ENCODE measurements at regions not wholly inside any gene's neighbourhood (a gene's known extent, or its start where the extent isn't known, plus 50 kb on each side); places are given as distances from the start of the nearest gene placed in this dataset.

DNA sequence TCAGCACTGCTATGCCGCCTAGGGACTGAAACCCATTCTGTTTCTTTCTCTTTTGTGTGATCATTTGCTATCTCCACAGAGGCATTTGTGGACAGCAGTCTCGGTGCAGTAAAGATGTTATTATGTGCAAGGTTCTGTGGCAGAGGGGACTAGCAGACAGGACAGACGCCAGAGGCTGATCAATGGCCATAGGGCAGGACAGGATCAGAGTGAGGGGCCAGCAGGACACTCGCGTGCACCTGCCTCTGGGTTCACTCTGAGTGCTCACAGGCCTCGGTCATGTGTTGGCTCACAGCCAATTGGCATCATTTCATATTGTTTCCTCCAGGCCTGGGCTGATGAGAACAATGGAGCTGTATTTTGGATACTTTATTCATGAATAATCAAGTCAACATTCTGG, 212.6 kb downstream of the TGFB2 start:
- DNase-seq, result no peak
- Mint-ChIP-seq H3K9me3 (peaks cover 0 to 8% (median 0%) of the 10 kb centered on the region in 7 donors), H3K27me3 (ENCODE audit: low read depth in 3 of 3) (no peaks in the 10 kb centered on the region), H3K27ac (no peak overlapping the region), H3K4me3 (no peak overlapping the region), H3K4me1 (no peaks in the 10 kb centered on the region), H3K36me3 (no peaks in the 10 kb centered on the region)
- H3K9me3 ChIP-seq (replicated peaks in 1 of 2; ENCODE audit: control insufficient read depth in 1 of 2, insufficient read depth in 1 of 2, low read length in 2 of 2), result no peaks in the 10 kb centered on the region
- no peaks in the 10 kb centered on the region for H3K79me2 ChIP-seq (ENCODE audit: insufficient read depth, low read length)
- no peak overlapping the region for H3K4me3 ChIP-seq (replicated peaks in 1 of 3; ENCODE audit: low read depth in 2 of 3, low read length in 3 of 3)
- H3K36me3 ChIP-seq (replicated peaks in 1 of 2; ENCODE audit: control insufficient read depth in 1 of 2, insufficient read depth in 2 of 2, low read length in 2 of 2), result no peaks in the 10 kb centered on the region
- intact Hi-C loops (cut with micrococcal nuclease), result no loop called here
- no peaks in the 10 kb centered on the region for H4K20me1 ChIP-seq (ENCODE audit: insufficient read depth, low read length)
- 88% methylated on average over 4 of the region's 6 CpGs for WGBS (ENCODE audit: insufficient coverage)
- no peak overlapping the region for H2AFZ ChIP-seq (ENCODE audit: insufficient read depth, low read depth, low read length, poor library complexity, severe bottlenecking)
- no peak overlapping the region for H3K27ac ChIP-seq (ENCODE audit: low read depth in 1 of 2, low read length in 2 of 2)
- H3K9ac ChIP-seq (ENCODE audit: insufficient read depth, low read length, poor library complexity, severe bottlenecking), result no peak overlapping the region
- TF ChIP-seq, protein P1, sequence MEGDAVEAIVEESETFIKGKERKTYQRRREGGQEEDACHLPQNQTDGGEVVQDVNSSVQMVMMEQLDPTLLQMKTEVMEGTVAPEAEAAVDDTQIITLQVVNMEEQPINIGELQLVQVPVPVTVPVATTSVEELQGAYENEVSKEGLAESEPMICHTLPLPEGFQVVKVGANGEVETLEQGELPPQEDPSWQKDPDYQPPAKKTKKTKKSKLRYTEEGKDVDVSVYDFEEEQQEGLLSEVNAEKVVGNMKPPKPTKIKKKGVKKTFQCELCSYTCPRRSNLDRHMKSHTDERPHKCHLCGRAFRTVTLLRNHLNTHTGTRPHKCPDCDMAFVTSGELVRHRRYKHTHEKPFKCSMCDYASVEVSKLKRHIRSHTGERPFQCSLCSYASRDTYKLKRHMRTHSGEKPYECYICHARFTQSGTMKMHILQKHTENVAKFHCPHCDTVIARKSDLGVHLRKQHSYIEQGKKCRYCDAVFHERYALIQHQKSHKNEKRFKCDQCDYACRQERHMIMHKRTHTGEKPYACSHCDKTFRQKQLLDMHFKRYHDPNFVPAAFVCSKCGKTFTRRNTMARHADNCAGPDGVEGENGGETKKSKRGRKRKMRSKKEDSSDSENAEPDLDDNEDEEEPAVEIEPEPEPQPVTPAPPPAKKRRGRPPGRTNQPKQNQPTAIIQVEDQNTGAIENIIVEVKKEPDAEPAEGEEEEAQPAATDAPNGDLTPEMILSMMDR (IDR thresholded peaks at IDR 0.05), result no peak
- no peaks in the 10 kb centered on the region for H3K4me1 ChIP-seq (ENCODE audit: control insufficient read depth in 1 of 2, insufficient read depth in 2 of 2, low read length in 2 of 2)
- no peak overlapping the region for H3K4me2 ChIP-seq (replicated peaks; ENCODE audit: extremely low read depth, low read length, poor library complexity, severe bottlenecking)
- H3K27me3 ChIP-seq (ENCODE audit: control insufficient read depth in 2 of 2, insufficient read depth in 2 of 2, low read length in 2 of 2), result no peaks in the 10 kb centered on the region

DNA sequence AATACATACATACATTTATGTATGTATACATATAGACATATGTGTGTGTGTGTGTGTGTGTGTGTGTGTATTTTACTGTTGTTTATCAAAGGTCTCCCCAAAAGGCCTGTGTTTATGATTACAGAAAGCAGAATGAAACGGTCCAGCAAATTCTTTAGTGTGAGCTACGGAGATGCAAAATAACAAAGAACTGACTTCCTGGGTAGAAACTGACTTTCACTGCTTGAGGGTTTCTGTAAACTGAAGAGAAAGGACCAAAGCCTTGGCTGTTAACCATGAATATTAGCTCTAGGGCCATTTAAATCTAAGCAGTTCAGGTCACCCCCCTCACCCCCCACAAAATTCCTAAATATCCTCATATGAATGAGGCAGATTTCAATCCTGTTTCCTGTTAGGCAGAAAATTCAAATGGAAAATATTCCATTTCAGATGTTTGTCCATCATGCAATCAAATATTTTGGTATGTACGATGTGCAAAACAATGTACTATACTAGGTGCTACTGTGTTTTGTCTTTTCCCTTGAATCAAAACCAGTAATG, 213.2 kb downstream of the TGFB2 start:
- intact Hi-C loops (cut with micrococcal nuclease), result no loop called here
- no peak overlapping the region for H2AFZ ChIP-seq (ENCODE audit: insufficient read depth, low read depth, low read length, poor library complexity, severe bottlenecking)
- no peak overlapping the region for H3K27ac ChIP-seq (ENCODE audit: low read depth in 1 of 2, low read length in 2 of 2)
- no peaks in the 10 kb centered on the region for H3K4me1 ChIP-seq (ENCODE audit: control insufficient read depth in 1 of 2, insufficient read depth in 2 of 2, low read length in 2 of 2)
- no peak overlapping the region for H3K4me3 ChIP-seq (replicated peaks in 1 of 3; ENCODE audit: low read depth in 2 of 3, low read length in 3 of 3)
- Mint-ChIP-seq H3K36me3 (no peaks in the 10 kb centered on the region), H3K27ac (no peak overlapping the region), H3K9me3 (peaks cover 0 to 8% (median 0%) of the 10 kb centered on the region in 7 donors), H3K4me3 (no peak overlapping the region), H3K27me3 (ENCODE audit: low read depth in 3 of 3) (no peaks in the 10 kb centered on the region), H3K4me1 (no peaks in the 10 kb centered on the region)
- H3K79me2 ChIP-seq (ENCODE audit: insufficient read depth, low read length), result no peaks in the 10 kb centered on the region
- no peaks in the 10 kb centered on the region for H4K20me1 ChIP-seq (ENCODE audit: insufficient read depth, low read length)
- no peaks in the 10 kb centered on the region for H3K27me3 ChIP-seq (ENCODE audit: control insufficient read depth in 2 of 2, insufficient read depth in 2 of 2, low read length in 2 of 2)
- H3K9me3 ChIP-seq (replicated peaks in 1 of 2; ENCODE audit: control insufficient read depth in 1 of 2, insufficient read depth in 1 of 2, low read length in 2 of 2), result no peaks in the 10 kb centered on the region
- no peak for DNase-seq
- H3K4me2 ChIP-seq (replicated peaks; ENCODE audit: extremely low read depth, low read length, poor library complexity, severe bottlenecking), result no peak overlapping the region
- TF ChIP-seq, protein P1 (IDR thresholded peaks at IDR 0.05), result no peak
- WGBS (ENCODE audit: insufficient coverage), result 93% methylated on average over 2 of the region's 3 CpGs
- no peaks in the 10 kb centered on the region for H3K36me3 ChIP-seq (replicated peaks in 1 of 2; ENCODE audit: control insufficient read depth in 1 of 2, insufficient read depth in 2 of 2, low read length in 2 of 2)
- no peak overlapping the region for H3K9ac ChIP-seq (ENCODE audit: insufficient read depth, low read length, poor library complexity, severe bottlenecking)
